Esophagus squamous epithelium (tissue), 4 donors: ENCODE measurements at regions not wholly inside any gene's neighbourhood (a gene's known extent, or its start where the extent isn't known, plus 50 kb on each side); places are given as distances from the start of the nearest gene placed in this dataset.

Experiments used
- POLR2A ChIP-seq, 4 donors: fragments of 450-650 bp; IDR thresholded peaks; one replicate each; pipeline ENCODE4 v1.6.1; 2017; ENCODE audit warnings: antibody characterized with exemption in 4 of 4, mild to moderate bottlenecking in 4 of 4, moderate library complexity in 3 of 4
- TF ChIP-seq, protein P1 (sequence below), 6 experiments: fragments of 450-650 bp in 4 of 6; fragments of 200-600 bp in 2 of 6; sonication (generic) in 2 of 6; IDR thresholded peaks; one replicate each; pipeline ENCODE4 v1.5.1; 2016 to 2019; ENCODE audit warnings: antibody characterized with exemption in 6 of 6, mild to moderate bottlenecking in 4 of 6, moderate library complexity in 4 of 6

DNA sequence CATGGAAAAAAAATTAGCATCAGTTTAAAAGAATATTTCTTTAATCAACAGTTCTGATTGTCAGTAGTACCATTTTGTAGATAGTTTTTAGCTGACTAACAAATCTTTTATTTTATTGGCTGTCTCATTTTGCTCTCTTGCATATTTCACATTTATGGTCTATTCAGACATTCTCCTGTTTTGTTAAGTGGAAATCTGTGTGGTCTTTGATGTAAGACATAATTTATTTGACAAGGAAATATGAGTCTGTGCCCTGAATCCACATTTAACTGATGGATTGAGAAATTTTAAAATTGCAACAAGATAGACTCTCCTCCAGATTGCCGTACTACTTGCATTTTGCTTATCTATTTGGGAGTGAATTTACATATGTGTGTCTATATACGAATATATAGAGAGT is 96.3 kb upstream of the ATP5MC3 start:
- TF ChIP-seq, protein P1, sequence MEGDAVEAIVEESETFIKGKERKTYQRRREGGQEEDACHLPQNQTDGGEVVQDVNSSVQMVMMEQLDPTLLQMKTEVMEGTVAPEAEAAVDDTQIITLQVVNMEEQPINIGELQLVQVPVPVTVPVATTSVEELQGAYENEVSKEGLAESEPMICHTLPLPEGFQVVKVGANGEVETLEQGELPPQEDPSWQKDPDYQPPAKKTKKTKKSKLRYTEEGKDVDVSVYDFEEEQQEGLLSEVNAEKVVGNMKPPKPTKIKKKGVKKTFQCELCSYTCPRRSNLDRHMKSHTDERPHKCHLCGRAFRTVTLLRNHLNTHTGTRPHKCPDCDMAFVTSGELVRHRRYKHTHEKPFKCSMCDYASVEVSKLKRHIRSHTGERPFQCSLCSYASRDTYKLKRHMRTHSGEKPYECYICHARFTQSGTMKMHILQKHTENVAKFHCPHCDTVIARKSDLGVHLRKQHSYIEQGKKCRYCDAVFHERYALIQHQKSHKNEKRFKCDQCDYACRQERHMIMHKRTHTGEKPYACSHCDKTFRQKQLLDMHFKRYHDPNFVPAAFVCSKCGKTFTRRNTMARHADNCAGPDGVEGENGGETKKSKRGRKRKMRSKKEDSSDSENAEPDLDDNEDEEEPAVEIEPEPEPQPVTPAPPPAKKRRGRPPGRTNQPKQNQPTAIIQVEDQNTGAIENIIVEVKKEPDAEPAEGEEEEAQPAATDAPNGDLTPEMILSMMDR (IDR thresholded peaks at IDR 0.05) = no peak
- no peak for TF ChIP-seq POLR2A (IDR thresholded peaks at IDR 0.05)
